ENCODE measurements at regions not wholly inside any gene's neighbourhood (a gene's known extent, or its start where the extent isn't known, plus 50 kb on each side); places are given as distances from the start of the nearest gene placed in this dataset.

DNA sequence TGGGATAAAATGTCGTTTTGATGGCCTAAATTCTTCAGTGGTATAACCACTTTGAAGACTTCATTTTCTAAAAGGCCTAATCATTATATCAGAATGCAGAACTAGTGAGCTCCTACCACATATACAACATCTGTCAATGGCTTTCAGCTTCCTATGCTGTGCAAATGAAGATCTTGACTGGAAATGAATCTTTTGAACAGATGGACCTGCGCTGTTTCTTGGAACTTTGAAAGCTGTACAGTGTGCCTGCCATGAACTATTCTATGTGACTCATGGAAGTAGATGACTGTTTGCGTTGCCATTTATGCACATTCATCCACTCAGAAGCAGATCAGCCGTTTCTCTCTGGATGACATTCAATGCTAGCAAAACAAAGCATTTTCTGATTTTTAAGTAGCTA, 542.2 kb upstream of the USP15 start:
- Histone ChIP-seq H3K36me3 (ENCODE audit: control insufficient read depth in 1 of 2, insufficient read depth in 2 of 2, low read length in 2 of 2) (no peaks in the 10 kb centered on the region), H3K27me3 (ENCODE audit: insufficient read depth, low read length) (no peaks in the 10 kb centered on the region), H2AFZ (ENCODE audit: low read depth, low read length, poor library complexity, severe bottlenecking) (no peak overlapping the region), H3K79me2 (ENCODE audit: insufficient read depth, low read length) (no peaks in the 10 kb centered on the region), H3K4me3 (replicated peaks in 1 of 2; ENCODE audit: low read depth in 1 of 2, low read length in 2 of 2) (no peak overlapping the region), H4K20me1 (ENCODE audit: insufficient read depth) (no peaks in the 10 kb centered on the region), H3K4me1 (ENCODE audit: control insufficient read depth in 1 of 2, insufficient read depth in 2 of 2, low read length in 2 of 2) (no peaks in the 10 kb centered on the region), H3K9me2 (ENCODE audit: insufficient read depth) (no peaks in the 10 kb centered on the region), H3K9me3 (ENCODE audit: control insufficient read depth in 1 of 2, insufficient read depth in 1 of 2, low read depth in 1 of 2, low read length in 2 of 2) (no peaks in the 10 kb centered on the region), H3K9ac (ENCODE audit: low read length) (no peak overlapping the region), H3K27ac (ENCODE audit: low read depth, low read length) (no peak overlapping the region), H3K4me2 (ENCODE audit: low read length) (no peak overlapping the region)
- ChIA-PET CTCF (no interaction called here), POLR2A (no interaction called here), RAD21 (ENCODE audit: low non-redundant PET in 1 of 2, low total read pairs in 2 of 2, uncharacterized antibody in 2 of 2, unreplicated experiment in 2 of 2) (no interaction called here)
- BruUV-seq (replicated peaks), result no TSS peak
- ATAC-seq, result no peak
- TF ChIP-seq EZH2phosphoT487 (IDR thresholded peaks at IDR 0.05; ENCODE audit: borderline replicate concordance) (no peak), JUND (IDR thresholded peaks at IDR 0.05) (no peak), RAD21 (IDR thresholded peaks at IDR 0.05; ENCODE audit: low read depth) (no peak), CEBPB (IDR thresholded peaks at IDR 0.05; ENCODE audit: low read depth) (no peak), YY1 (IDR thresholded peaks at IDR 0.05; ENCODE audit: extremely low read depth, insufficient replicate concordance, low read depth, low read length) (no peak)
- TF ChIP-seq, protein P1, sequence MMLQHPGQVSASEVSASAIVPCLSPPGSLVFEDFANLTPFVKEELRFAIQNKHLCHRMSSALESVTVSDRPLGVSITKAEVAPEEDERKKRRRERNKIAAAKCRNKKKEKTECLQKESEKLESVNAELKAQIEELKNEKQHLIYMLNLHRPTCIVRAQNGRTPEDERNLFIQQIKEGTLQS (IDR thresholded peaks at IDR 0.05), result no peak
- DNase-seq (ENCODE audit: low read depth, low spot score), result no peak
- intact Hi-C loops (cut with micrococcal nuclease), result no loop called here

DNA sequence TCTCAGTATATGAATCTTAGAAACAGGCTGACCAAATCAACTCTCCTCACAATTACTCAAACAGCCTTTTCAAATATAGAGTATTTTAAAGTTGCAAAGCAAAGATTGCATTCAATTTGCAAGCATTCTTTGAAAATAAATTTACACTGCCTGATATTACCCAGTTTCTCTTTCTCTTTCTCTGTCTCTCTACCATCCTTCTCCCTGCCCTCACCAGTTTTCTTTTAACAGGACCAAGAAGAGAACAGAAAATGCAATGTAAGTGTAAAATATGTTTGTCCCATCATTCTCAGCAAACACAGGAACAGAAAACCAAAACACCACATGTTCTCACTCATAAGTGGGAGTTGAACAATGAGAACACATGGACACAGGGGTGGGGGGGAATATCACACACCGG, 520.3 kb upstream of the USP15 start:
- RAD21 ChIA-PET (ENCODE audit: low non-redundant PET in 1 of 2, low total read pairs in 2 of 2, uncharacterized antibody in 2 of 2, unreplicated experiment in 2 of 2), result no interaction called here
- H3K9ac ChIP-seq (ENCODE audit: low read length), result no peak overlapping the region
- H3K27me3 ChIP-seq (ENCODE audit: insufficient read depth, low read length), result no peaks in the 10 kb centered on the region
- no peaks in the 10 kb centered on the region for H3K9me3 ChIP-seq (ENCODE audit: control insufficient read depth in 1 of 2, insufficient read depth in 1 of 2, low read depth in 1 of 2, low read length in 2 of 2)
- no peaks in the 10 kb centered on the region for H4K20me1 ChIP-seq (ENCODE audit: insufficient read depth)
- POLR2A ChIA-PET, result no interaction called here
- H3K4me1 ChIP-seq (ENCODE audit: control insufficient read depth in 1 of 2, insufficient read depth in 2 of 2, low read length in 2 of 2), result no peaks in the 10 kb centered on the region
- BruUV-seq (replicated peaks), result no TSS peak
- no peak overlapping the region for H2AFZ ChIP-seq (ENCODE audit: low read depth, low read length, poor library complexity, severe bottlenecking)
- no peak for DNase-seq (ENCODE audit: low read depth, low spot score)
- intact Hi-C loops (cut with micrococcal nuclease), result no loop called here
- CTCF ChIA-PET, result no interaction called here
- ATAC-seq, result no peak
- H3K79me2 ChIP-seq (ENCODE audit: insufficient read depth, low read length), result no peaks in the 10 kb centered on the region
- no peaks in the 10 kb centered on the region for H3K9me2 ChIP-seq (ENCODE audit: insufficient read depth)
- H3K4me3 ChIP-seq (replicated peaks in 1 of 2; ENCODE audit: low read depth in 1 of 2, low read length in 2 of 2), result no peak overlapping the region
- H3K27ac ChIP-seq (ENCODE audit: low read depth, low read length), result no peak overlapping the region
- H3K4me2 ChIP-seq (ENCODE audit: low read length), result no peak overlapping the region
- no peaks in the 10 kb centered on the region for H3K36me3 ChIP-seq (ENCODE audit: control insufficient read depth in 1 of 2, insufficient read depth in 2 of 2, low read length in 2 of 2)
- TF ChIP-seq SRF (IDR thresholded peaks at IDR 0.05; ENCODE audit: low read depth) (no peak), RAD21 (IDR thresholded peaks at IDR 0.05; ENCODE audit: low read depth) (no peak), YY1 (IDR thresholded peaks at IDR 0.05; ENCODE audit: extremely low read depth, insufficient replicate concordance, low read depth, low read length) (no peak), ZFX (IDR thresholded peaks at IDR 0.05) (no peak), ELF1 (IDR thresholded peaks at IDR 0.05; ENCODE audit: borderline replicate concordance, low read depth) (no peak), CBX3 (IDR thresholded peaks at IDR 0.05; ENCODE audit: low read depth) (no peak), SP1 (IDR thresholded peaks at IDR 0.05; ENCODE audit: low read depth) (no peak), EZH2phosphoT487 (IDR thresholded peaks at IDR 0.05; ENCODE audit: borderline replicate concordance) (no peak), ZNF274 (IDR thresholded peaks at IDR 0.05; ENCODE audit: low read depth, low read length) (no peak), CEBPB (IDR thresholded peaks at IDR 0.05; ENCODE audit: low read depth) (no peak), FOSL1 (IDR thresholded peaks at IDR 0.05; ENCODE audit: low read depth) (no peak), SIN3A (IDR thresholded peaks at IDR 0.05; ENCODE audit: low read depth) (no peak), EGR1 (IDR thresholded peaks at IDR 0.05; ENCODE audit: low read depth) (no peak)
- TF ChIP-seq, protein P2, sequence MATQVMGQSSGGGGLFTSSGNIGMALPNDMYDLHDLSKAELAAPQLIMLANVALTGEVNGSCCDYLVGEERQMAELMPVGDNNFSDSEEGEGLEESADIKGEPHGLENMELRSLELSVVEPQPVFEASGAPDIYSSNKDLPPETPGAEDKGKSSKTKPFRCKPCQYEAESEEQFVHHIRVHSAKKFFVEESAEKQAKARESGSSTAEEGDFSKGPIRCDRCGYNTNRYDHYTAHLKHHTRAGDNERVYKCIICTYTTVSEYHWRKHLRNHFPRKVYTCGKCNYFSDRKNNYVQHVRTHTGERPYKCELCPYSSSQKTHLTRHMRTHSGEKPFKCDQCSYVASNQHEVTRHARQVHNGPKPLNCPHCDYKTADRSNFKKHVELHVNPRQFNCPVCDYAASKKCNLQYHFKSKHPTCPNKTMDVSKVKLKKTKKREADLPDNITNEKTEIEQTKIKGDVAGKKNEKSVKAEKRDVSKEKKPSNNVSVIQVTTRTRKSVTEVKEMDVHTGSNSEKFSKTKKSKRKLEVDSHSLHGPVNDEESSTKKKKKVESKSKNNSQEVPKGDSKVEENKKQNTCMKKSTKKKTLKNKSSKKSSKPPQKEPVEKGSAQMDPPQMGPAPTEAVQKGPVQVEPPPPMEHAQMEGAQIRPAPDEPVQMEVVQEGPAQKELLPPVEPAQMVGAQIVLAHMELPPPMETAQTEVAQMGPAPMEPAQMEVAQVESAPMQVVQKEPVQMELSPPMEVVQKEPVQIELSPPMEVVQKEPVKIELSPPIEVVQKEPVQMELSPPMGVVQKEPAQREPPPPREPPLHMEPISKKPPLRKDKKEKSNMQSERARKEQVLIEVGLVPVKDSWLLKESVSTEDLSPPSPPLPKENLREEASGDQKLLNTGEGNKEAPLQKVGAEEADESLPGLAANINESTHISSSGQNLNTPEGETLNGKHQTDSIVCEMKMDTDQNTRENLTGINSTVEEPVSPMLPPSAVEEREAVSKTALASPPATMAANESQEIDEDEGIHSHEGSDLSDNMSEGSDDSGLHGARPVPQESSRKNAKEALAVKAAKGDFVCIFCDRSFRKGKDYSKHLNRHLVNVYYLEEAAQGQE (IDR thresholded peaks at IDR 0.05; ENCODE audit: low read depth), result no peak
- TF ChIP-seq, protein P3, sequence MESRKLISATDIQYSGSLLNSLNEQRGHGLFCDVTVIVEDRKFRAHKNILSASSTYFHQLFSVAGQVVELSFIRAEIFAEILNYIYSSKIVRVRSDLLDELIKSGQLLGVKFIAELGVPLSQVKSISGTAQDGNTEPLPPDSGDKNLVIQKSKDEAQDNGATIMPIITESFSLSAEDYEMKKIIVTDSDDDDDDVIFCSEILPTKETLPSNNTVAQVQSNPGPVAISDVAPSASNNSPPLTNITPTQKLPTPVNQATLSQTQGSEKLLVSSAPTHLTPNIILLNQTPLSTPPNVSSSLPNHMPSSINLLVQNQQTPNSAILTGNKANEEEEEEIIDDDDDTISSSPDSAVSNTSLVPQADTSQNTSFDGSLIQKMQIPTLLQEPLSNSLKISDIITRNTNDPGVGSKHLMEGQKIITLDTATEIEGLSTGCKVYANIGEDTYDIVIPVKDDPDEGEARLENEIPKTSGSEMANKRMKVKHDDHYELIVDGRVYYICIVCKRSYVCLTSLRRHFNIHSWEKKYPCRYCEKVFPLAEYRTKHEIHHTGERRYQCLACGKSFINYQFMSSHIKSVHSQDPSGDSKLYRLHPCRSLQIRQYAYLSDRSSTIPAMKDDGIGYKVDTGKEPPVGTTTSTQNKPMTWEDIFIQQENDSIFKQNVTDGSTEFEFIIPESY (IDR thresholded peaks at IDR 0.05; ENCODE audit: extremely low read depth, insufficient replicate concordance, low read length), result no peak
- TF ChIP-seq, protein P4, sequence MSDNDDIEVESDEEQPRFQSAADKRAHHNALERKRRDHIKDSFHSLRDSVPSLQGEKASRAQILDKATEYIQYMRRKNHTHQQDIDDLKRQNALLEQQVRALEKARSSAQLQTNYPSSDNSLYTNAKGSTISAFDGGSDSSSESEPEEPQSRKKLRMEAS (IDR thresholded peaks at IDR 0.05), result no peak
